ENCODE measurements at regions not wholly inside any gene's neighbourhood (a gene's known extent, or its start where the extent isn't known, plus 50 kb on each side); places are given as distances from the start of the nearest gene placed in this dataset.

DNA sequence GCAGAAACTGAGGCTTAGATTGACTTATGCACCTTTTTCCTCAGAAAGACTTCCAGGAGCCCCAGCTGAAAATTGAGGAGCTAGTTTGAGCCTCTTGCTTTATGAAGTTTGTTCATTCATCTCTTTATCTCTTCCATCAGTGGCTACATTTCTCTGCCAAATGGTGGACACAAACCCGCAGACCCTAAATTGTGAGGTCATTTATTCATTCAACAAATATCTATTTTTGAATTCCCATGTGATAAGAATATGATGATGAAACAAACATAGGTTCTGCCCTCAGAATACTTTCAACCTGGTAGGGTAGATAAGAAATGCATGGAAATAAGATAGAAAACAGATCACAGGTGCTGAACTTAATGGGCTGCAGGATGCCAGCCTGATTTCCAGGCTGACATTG, 309.4 kb downstream of the TNS1 start:
- Mint-ChIP-seq H3K27ac (no peak overlapping the region), H3K4me3 (no peak overlapping the region), H3K9me3 (no peaks in the 10 kb centered on the region), H3K27me3 (ENCODE audit: insufficient read depth) (peaks cover 2% of the 10 kb centered on the region; the same call in 1 of the 2 replicates), H3K4me1 (ENCODE audit: low read depth) (peaks cover 45% of the 10 kb centered on the region), H3K36me3 (ENCODE audit: low read depth) (peaks cover 4% of the 10 kb centered on the region)
- DNase-seq: no peak
- TF ChIP-seq, protein P1, sequence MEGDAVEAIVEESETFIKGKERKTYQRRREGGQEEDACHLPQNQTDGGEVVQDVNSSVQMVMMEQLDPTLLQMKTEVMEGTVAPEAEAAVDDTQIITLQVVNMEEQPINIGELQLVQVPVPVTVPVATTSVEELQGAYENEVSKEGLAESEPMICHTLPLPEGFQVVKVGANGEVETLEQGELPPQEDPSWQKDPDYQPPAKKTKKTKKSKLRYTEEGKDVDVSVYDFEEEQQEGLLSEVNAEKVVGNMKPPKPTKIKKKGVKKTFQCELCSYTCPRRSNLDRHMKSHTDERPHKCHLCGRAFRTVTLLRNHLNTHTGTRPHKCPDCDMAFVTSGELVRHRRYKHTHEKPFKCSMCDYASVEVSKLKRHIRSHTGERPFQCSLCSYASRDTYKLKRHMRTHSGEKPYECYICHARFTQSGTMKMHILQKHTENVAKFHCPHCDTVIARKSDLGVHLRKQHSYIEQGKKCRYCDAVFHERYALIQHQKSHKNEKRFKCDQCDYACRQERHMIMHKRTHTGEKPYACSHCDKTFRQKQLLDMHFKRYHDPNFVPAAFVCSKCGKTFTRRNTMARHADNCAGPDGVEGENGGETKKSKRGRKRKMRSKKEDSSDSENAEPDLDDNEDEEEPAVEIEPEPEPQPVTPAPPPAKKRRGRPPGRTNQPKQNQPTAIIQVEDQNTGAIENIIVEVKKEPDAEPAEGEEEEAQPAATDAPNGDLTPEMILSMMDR (IDR thresholded peaks at IDR 0.05): no peak

DNA sequence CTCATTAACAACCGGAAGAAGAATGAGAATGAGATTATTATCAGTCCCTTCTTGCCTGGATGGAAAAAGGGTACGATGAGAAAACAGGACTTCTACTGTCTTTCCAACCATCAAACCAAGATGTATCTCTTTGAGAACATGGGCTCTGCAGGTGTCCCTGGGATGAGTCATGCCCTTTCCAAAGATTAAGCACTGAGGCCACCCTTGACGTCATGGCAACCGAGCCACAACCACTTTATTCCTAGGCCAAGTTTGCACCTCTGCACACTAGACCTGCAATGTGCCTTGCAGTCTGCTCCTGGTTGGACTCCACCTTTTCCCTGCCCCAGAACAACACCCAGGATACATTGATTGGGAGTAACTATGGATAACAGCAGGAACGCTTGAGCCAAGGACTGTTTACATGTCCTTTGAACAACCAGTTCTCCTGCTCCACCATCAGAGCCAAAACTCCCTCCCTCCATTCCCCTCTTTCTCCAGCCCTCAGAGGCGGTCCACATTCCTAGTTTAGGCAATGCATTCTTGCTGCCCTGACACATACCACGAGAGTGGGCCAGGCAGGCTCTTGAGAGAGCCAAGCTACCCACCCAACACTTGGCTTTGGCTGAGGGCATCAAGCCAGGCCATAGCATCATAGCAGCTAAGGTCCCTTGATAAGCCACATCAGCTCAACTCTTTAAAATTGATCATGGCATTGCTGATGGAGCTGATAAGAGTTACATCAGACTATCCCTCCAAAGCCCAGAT, 310.7 kb downstream of the TNS1 start:
- H3K36me3 Mint-ChIP-seq (ENCODE audit: low read depth): peaks cover 4% of the 10 kb centered on the region
- peak; percentile 23 for DNase-seq
- H3K4me3 Mint-ChIP-seq: no peak overlapping the region
- peak overlapping the region; percentile 23 for H3K27ac Mint-ChIP-seq
- peaks cover 45% of the 10 kb centered on the region for H3K4me1 Mint-ChIP-seq (ENCODE audit: low read depth)
- peaks cover 2% of the 10 kb centered on the region; the same call in 1 of the 2 replicates for H3K27me3 Mint-ChIP-seq (ENCODE audit: insufficient read depth)
- H3K9me3 Mint-ChIP-seq: no peaks in the 10 kb centered on the region
- TF ChIP-seq, protein P1 (IDR thresholded peaks at IDR 0.05): no peak

- no peaks in the 10 kb centered on the region for H3K9me3 Mint-ChIP-seq
- H3K36me3 Mint-ChIP-seq (ENCODE audit: low read depth): peaks cover 4% of the 10 kb centered on the region
- H3K4me3 Mint-ChIP-seq: no peak overlapping the region
- peaks cover 45% of the 10 kb centered on the region for H3K4me1 Mint-ChIP-seq (ENCODE audit: low read depth)
- DNase-seq: no peak
- TF ChIP-seq, protein P1 (IDR thresholded peaks at IDR 0.05): no peak
- H3K27ac Mint-ChIP-seq: no peak overlapping the region
- H3K27me3 Mint-ChIP-seq (ENCODE audit: insufficient read depth): peaks cover 2% of the 10 kb centered on the region; the same call in 1 of the 2 replicates
Measured at GRCh38 chr2:217691516-217691915, 311.3 kb downstream of the TNS1 start.

GRCh38 chr2:217689053-217689452, 313.7 kb downstream of the TNS1 start:
- H3K4me3 Mint-ChIP-seq: no peak overlapping the region
- TF ChIP-seq, protein P1 (IDR thresholded peaks at IDR 0.05): no peak
- no peaks in the 10 kb centered on the region for H3K36me3 Mint-ChIP-seq (ENCODE audit: low read depth)
- peaks cover 3% of the 10 kb centered on the region; the same call in 1 of the 2 replicates for H3K27me3 Mint-ChIP-seq (ENCODE audit: insufficient read depth)
- H3K9me3 Mint-ChIP-seq: no peaks in the 10 kb centered on the region
- peaks cover 44% of the 10 kb centered on the region for H3K4me1 Mint-ChIP-seq (ENCODE audit: low read depth)
- H3K27ac Mint-ChIP-seq: no peak overlapping the region
- no peak for DNase-seq

- H3K9me3 Mint-ChIP-seq: no peaks in the 10 kb centered on the region
- H3K36me3 Mint-ChIP-seq (ENCODE audit: low read depth): no peaks in the 10 kb centered on the region
- H3K27me3 Mint-ChIP-seq (ENCODE audit: insufficient read depth): peaks cover 3% of the 10 kb centered on the region; the same call in 1 of the 2 replicates
- no peak for DNase-seq
- H3K4me1 Mint-ChIP-seq (ENCODE audit: low read depth): peaks cover 38% of the 10 kb centered on the region
- H3K27ac Mint-ChIP-seq: no peak overlapping the region
- no peak overlapping the region for H3K4me3 Mint-ChIP-seq
- TF ChIP-seq, protein P1 (IDR thresholded peaks at IDR 0.05): no peak
Measured at GRCh38 chr2:217688494-217688893, 314.3 kb downstream of the TNS1 start.

Data from HFFc6 (cell line).